ENCODE measurements at regions not wholly inside any gene's neighbourhood (a gene's known extent, or its start where the extent isn't known, plus 50 kb on each side); places are given as distances from the start of the nearest gene placed in this dataset.

DNA sequence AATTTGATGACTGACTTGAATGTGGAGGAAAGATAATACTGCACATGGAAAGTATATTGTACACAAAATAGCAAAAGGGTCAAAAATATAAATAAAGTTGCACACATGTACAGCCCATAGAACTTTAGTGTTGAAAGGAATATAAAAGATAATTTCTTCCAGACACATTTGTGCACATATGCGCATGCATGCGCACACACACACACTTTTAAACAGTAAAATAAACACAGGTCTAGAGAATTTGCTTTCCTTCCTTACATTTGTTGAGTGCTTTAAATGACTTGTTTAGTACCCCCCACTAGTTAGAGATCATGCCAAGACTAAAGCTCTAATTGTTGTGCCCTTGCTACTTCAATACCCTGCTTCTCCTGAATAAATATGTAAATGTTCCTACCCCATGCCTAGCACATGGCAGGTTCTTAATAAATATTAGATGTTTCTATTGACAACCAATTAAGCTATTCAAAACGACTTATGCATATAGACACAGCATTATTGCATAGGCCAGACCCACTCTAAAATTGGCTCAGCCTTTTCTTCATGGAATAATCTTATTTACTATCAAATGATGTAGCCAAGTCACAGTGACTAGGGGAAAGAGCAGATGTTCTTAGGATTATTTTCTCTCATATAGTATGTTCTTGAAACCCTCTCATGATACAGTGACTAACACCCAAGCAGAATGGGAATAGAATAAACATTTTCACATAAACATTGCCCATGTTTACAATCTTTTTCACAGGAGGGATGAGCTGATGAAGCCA lies 165.5 kb upstream of the ACVR2A start:
- TF ChIP-seq, protein P1, sequence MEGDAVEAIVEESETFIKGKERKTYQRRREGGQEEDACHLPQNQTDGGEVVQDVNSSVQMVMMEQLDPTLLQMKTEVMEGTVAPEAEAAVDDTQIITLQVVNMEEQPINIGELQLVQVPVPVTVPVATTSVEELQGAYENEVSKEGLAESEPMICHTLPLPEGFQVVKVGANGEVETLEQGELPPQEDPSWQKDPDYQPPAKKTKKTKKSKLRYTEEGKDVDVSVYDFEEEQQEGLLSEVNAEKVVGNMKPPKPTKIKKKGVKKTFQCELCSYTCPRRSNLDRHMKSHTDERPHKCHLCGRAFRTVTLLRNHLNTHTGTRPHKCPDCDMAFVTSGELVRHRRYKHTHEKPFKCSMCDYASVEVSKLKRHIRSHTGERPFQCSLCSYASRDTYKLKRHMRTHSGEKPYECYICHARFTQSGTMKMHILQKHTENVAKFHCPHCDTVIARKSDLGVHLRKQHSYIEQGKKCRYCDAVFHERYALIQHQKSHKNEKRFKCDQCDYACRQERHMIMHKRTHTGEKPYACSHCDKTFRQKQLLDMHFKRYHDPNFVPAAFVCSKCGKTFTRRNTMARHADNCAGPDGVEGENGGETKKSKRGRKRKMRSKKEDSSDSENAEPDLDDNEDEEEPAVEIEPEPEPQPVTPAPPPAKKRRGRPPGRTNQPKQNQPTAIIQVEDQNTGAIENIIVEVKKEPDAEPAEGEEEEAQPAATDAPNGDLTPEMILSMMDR (IDR thresholded peaks at IDR 0.05), result no peak
- no peak for TF ChIP-seq POLR2A (IDR thresholded peaks at IDR 0.05)

Measured in testis (tissue), 2 donors.